Lower leg skin (tissue), 4 donors: ENCODE measurements at regions not wholly inside any gene's neighbourhood (a gene's known extent, or its start where the extent isn't known, plus 50 kb on each side); places are given as distances from the start of the nearest gene placed in this dataset.

Experiments used
- DNase-seq, 2 donors: peaks; one replicate each; pipeline ENCODE4 v3.0.0-alpha.2; 2019; ENCODE audit warnings: low spot score in 2 of 2
- H3K4me3 ChIP-seq: fragments of 200-600 bp; sonication (generic); 2 replicates; pipeline ENCODE4 v1.5.1; 2017; ENCODE audit warnings: mild to moderate bottlenecking, low read depth; ENCODE audit not compliant: poor library complexity, severe bottlenecking
- POLR2A ChIP-seq, 2 donors: fragments of 450-650 bp; IDR thresholded peaks; one replicate each; pipeline ENCODE4 v1.6.1; 2016 to 2017; ENCODE audit warnings: antibody characterized with exemption in 2 of 2, mild to moderate bottlenecking in 1 of 2, moderate library complexity in 1 of 2
- WGBS, 2 donors: methylation state at CpG; one replicate each; pipeline ENCODE4 v1.1.5; 2018; 5-methylcytosine and 5-hydroxymethylcytosine counted together
- intact Hi-C: fragments of 100-400 bp; cut with DNase I; formaldehyde crosslinking; loops from one replicate; pipeline ENCODE4 v1.15.0; 2023; ENCODE audit warnings: low total_unique reads
- TF ChIP-seq, protein P1 (sequence below), 3 donors: fragments of 450-650 bp; IDR thresholded peaks; one replicate each; pipeline ENCODE4 v1.5.1; 2016; ENCODE audit warnings: antibody characterized with exemption in 3 of 3, mild to moderate bottlenecking in 3 of 3, moderate library complexity in 2 of 3

DNA sequence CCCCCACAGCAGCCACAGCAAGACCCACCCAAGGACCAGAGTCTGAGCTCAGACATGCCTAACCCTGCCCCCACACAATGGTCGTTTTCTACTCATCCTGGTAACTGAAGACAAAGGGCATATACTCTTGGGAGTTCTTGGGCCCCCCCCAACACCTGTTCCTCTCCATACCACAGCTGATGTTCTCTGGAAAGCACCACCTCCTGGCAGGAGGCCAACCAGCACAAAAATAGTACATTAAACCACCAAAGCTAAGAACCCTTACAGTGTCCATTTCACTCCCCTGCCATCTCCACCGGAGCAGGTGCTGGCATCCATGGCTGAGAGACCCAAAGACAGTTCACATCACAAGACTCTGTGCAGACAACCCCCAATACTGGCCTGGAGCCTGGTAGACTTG lies 80.6 kb upstream of the DAAM1 start:
- H3K4me3 ChIP-seq: no peak overlapping the region
- 55 to 68% methylated on average over 2 of the region's 2 CpGs for WGBS, 2 donors

DNA sequence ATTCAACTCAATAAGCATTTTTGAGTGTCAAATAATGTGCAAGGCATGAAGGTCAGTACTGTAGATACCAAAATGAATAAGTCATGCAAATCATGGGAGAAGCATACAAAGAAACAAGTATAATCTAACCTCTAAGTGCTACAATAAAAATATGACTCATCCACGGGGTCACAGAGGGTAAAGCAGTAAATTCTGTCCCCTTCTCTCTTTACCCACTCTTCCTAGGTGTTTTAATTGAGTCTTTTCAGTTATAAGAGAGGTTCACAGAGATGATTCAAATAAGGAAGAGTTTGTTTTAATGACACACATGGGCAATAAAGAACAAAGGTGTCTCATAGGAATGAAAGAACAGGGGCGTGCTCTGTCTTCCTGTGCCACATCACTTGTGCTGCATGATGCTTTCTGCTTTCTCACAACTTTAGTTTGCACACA lies 71.5 kb upstream of the DAAM1 start:
- intact Hi-C loops: no loop called here
- WGBS, 2 donors: 75 to 83% methylated on average over 2 of the region's 2 CpGs
- no peak for TF ChIP-seq POLR2A (IDR thresholded peaks at IDR 0.05)
- TF ChIP-seq, protein P1, sequence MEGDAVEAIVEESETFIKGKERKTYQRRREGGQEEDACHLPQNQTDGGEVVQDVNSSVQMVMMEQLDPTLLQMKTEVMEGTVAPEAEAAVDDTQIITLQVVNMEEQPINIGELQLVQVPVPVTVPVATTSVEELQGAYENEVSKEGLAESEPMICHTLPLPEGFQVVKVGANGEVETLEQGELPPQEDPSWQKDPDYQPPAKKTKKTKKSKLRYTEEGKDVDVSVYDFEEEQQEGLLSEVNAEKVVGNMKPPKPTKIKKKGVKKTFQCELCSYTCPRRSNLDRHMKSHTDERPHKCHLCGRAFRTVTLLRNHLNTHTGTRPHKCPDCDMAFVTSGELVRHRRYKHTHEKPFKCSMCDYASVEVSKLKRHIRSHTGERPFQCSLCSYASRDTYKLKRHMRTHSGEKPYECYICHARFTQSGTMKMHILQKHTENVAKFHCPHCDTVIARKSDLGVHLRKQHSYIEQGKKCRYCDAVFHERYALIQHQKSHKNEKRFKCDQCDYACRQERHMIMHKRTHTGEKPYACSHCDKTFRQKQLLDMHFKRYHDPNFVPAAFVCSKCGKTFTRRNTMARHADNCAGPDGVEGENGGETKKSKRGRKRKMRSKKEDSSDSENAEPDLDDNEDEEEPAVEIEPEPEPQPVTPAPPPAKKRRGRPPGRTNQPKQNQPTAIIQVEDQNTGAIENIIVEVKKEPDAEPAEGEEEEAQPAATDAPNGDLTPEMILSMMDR (IDR thresholded peaks at IDR 0.05): no peak

More for the DNA sequence above, 80.6 kb upstream of the DAAM1 start:
- no peak for TF ChIP-seq POLR2A (IDR thresholded peaks at IDR 0.05)
- TF ChIP-seq, protein P1 (IDR thresholded peaks at IDR 0.05): no peak
- intact Hi-C loops: no loop called here
- DNase-seq: no peak

DNA sequence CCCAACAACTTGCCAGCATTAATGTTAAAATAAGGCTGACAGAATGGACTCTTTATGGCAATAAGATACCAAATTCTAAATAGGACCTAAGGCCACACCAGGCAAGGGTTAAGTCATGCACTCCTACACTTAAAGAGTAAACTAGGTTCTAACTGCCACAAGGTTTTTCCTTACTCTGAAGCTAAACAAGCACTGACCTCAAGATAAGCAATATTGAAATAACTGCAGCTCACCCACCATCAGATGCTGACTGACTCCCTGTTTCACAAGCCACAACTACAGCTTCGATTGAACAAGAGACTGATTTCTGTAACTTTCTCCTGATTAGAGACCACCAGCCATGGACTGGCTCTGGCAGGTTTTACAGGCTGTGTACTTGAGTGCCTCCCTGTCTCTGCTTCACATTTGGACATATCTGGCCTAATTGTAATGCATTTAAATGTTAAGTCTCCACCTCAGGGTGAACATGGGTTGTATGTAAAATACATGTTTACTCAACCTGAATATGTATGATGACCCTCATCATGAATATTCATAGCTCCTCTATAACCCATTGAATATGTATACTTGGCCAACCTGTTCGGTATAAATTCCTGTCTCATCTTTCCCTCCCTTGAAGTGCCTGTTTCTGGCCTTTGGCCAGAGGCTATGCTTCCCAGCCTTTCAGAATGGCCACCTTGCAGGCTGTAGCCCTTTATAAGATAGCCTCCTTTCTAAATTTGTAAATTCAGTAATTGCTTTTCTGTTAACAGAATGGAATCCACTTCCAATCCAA lies 70.5 kb upstream of the DAAM1 start:
- TF ChIP-seq, protein P1 (IDR thresholded peaks at IDR 0.05): no peak
- TF ChIP-seq POLR2A (IDR thresholded peaks at IDR 0.05): no peak
- intact Hi-C loops: no loop called here
- WGBS, 2 donors: 68 to 69% methylated on average over 2 of the region's 2 CpGs

More for the DNA sequence above, 71.5 kb upstream of the DAAM1 start:
- no peak for DNase-seq
- H3K4me3 ChIP-seq: no peak overlapping the region

DNA sequence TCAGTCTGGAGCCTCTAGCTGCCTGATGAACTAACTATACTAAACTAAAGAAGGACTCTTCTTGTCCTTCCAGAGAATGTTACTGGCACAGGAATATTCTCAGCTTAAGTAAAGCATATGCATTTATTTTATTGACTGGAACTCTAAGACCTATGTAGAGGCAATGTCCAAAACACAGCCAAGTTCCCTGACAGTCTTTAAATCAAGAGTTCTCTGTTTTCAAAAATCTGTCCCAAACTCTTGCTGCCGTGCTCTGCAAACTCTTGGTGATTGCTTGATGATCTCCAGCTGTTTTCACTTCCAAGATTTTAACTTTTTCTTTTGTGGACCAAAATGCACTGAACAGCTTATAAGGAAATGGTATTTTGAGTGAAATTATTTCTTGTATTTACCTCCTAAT lies 67.5 kb upstream of the DAAM1 start:
- 43 to 57% methylated on average over 1 of the region's 1 CpG for WGBS, 2 donors
- TF ChIP-seq, protein P1 (IDR thresholded peaks at IDR 0.05): no peak
- no peak for TF ChIP-seq POLR2A (IDR thresholded peaks at IDR 0.05)
- DNase-seq: no peak
- H3K4me3 ChIP-seq: no peak overlapping the region
- intact Hi-C loops: no loop called here

More for the DNA sequence above, 70.5 kb upstream of the DAAM1 start:
- DNase-seq: no peak
- H3K4me3 ChIP-seq: no peak overlapping the region

DNA sequence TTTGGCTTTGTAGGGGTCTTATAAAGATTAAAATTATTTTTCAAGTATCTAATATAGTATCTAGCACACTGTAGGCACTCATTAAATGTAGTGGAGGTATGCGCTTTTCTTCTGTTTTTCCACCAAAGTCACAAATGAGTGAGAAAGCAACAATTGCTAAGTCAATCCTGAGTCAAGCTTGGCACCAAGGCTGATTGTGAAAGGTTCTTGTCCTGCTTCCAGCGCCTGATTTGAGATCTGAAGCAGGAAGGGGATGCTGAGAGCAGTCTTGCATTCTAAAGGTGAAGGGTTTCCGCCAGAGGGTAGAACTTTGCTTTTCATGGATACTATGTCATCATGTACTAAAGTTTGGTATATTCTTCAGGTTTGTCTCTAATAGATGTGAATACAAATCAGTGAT lies 64.9 kb upstream of the DAAM1 start:
- no peak overlapping the region for H3K4me3 ChIP-seq
- TF ChIP-seq, protein P1 (IDR thresholded peaks at IDR 0.05): no peak
- no peak for TF ChIP-seq POLR2A (IDR thresholded peaks at IDR 0.05)
- WGBS, 2 donors: 72 to 76% methylated on average over 3 of the region's 3 CpGs
- intact Hi-C loops: no loop called here
- DNase-seq: peak in 1 of 2 donors; percentile 21
